Breast epithelium (tissue), 3 donors: ENCODE measurements at regions not wholly inside any gene's neighbourhood (a gene's known extent, or its start where the extent isn't known, plus 50 kb on each side); places are given as distances from the start of the nearest gene placed in this dataset.

Experiments used
- POLR2A ChIP-seq: fragments of 450-650 bp; IDR thresholded peaks from one replicate; pipeline ENCODE4 v1.6.1; 2016; ENCODE audit warnings: antibody characterized with exemption, mild to moderate bottlenecking, moderate library complexity
- POLR2AphosphoS5 ChIP-seq, 3 donors: sonication (generic); formaldehyde crosslinking; IDR thresholded peaks; one replicate each; pipeline ENCODE4 v1.6.1; 2017; ENCODE audit warnings: antibody characterized with exemption in 3 of 3
- TF ChIP-seq, protein P1 (sequence below), 3 donors: fragments of 450-650 bp; IDR thresholded peaks; one replicate each; pipeline ENCODE4 v1.5.1; 2016 to 2017; ENCODE audit warnings: antibody characterized with exemption in 3 of 3, mild to moderate bottlenecking in 3 of 3, moderate library complexity in 3 of 3

DNA sequence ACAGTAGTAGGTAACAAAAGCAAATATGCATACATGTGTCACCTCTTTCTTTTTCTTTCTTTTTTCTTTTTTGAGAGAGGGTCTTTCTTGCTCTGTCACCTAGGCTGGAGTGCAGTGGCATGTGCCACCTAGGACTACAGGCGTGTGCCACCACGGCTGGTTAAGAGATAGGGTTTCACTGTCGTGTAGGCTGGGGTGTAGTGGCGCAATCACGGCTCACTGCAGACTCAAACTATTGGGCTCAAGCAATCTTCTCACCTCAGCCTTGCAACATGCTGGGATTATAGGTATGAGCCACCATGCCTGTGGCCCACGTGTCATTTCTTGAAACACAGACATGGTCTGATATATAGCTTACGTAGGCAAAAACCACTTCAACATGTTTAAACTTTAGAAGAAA lies 397.7 kb upstream of the PMFBP1 start:
- TF ChIP-seq, protein P1, sequence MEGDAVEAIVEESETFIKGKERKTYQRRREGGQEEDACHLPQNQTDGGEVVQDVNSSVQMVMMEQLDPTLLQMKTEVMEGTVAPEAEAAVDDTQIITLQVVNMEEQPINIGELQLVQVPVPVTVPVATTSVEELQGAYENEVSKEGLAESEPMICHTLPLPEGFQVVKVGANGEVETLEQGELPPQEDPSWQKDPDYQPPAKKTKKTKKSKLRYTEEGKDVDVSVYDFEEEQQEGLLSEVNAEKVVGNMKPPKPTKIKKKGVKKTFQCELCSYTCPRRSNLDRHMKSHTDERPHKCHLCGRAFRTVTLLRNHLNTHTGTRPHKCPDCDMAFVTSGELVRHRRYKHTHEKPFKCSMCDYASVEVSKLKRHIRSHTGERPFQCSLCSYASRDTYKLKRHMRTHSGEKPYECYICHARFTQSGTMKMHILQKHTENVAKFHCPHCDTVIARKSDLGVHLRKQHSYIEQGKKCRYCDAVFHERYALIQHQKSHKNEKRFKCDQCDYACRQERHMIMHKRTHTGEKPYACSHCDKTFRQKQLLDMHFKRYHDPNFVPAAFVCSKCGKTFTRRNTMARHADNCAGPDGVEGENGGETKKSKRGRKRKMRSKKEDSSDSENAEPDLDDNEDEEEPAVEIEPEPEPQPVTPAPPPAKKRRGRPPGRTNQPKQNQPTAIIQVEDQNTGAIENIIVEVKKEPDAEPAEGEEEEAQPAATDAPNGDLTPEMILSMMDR (IDR thresholded peaks at IDR 0.05): no peak
- TF ChIP-seq POLR2AphosphoS5 (IDR thresholded peaks at IDR 0.05) (no peak), POLR2A (no peak)
